HFFc6 (cell line): ENCODE measurements at regions not wholly inside any gene's neighbourhood (a gene's known extent, or its start where the extent isn't known, plus 50 kb on each side); places are given as distances from the start of the nearest gene placed in this dataset.

Experiments
- DNase-seq: peaks from one replicate; pipeline ENCODE4 v3.0.0-alpha.2; 2018
- H3K27ac Mint-ChIP-seq: 2 replicates; pipeline ENCODE4 v1.8.0; 2020; ENCODE audit warnings: mild to moderate bottlenecking, mixed read lengths
- H3K27me3 Mint-ChIP-seq: 2 replicates; pipeline ENCODE4 v1.8.0; 2021; ENCODE audit warnings: mild to moderate bottlenecking, moderate library complexity, mixed read lengths; ENCODE audit not compliant: insufficient read depth
- H3K36me3 Mint-ChIP-seq: 2 replicates; pipeline ENCODE4 v1.8.0; 2021; ENCODE audit warnings: low read depth, mixed read lengths
- H3K4me1 Mint-ChIP-seq: 2 replicates; pipeline ENCODE4 v1.8.0; 2020; ENCODE audit warnings: low read depth, mixed read lengths
- H3K4me3 Mint-ChIP-seq: 2 replicates; pipeline ENCODE4 v1.8.0; 2020; ENCODE audit warnings: mild to moderate bottlenecking, moderate library complexity, mixed read lengths
- H3K9me3 Mint-ChIP-seq: 2 replicates; pipeline ENCODE4 v1.8.0; 2020; ENCODE audit warnings: mild to moderate bottlenecking, mixed read lengths
- TF ChIP-seq, protein P1 (sequence below): fragments of 200-600 bp; sonication (generic); IDR thresholded peaks from 2 replicates; pipeline ENCODE4 v1.5.0; 2021; ENCODE audit warnings: antibody characterized with exemption, mild to moderate bottlenecking

DNA sequence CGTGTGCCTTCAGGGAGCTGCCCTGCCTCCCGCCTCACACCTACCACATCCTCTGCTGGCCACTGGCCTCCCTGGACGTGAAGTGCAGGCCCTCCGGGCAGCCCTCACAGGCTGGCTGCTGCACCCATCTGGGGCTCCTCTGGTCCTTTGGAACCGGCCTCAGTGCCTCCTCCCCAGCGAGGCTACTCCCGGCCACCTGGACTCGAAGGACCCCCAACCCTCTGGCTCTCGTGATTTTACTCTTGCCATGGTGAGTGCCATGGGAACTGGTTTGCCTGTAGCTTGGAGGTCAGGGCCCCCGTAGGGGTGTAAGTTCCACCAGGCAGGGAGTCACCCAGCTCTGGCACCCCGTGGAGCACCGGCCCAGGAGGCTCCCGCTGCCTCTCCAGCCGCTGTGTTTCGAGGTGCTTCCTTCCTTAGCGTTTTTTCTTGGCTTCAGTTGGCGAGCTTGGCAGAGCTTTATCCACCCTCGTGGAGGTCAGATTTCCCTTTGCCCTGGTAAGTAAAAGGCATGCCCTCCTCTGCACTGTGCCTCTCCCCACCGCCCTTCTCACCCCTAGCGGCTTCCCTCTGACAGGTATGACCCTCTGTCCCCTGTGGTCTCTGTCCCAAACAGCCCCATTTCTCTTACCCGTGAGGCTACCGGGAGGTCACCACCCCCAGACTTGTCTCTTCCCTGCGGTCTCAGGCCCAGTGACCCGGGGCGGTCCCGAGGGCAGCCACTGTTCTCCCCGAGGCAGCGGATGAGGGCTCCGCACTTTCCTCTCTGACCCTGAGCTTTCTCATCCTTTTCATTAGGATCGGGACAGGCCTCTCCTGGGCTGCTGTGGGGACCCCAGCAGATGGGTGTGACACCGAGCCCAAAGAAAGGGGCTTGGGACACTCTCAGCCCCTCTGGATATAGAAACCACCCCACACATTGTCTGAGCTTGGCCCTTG, 203.1 kb upstream of the C14orf180 start:
- no peak overlapping the region for H3K4me3 Mint-ChIP-seq
- TF ChIP-seq, protein P1, sequence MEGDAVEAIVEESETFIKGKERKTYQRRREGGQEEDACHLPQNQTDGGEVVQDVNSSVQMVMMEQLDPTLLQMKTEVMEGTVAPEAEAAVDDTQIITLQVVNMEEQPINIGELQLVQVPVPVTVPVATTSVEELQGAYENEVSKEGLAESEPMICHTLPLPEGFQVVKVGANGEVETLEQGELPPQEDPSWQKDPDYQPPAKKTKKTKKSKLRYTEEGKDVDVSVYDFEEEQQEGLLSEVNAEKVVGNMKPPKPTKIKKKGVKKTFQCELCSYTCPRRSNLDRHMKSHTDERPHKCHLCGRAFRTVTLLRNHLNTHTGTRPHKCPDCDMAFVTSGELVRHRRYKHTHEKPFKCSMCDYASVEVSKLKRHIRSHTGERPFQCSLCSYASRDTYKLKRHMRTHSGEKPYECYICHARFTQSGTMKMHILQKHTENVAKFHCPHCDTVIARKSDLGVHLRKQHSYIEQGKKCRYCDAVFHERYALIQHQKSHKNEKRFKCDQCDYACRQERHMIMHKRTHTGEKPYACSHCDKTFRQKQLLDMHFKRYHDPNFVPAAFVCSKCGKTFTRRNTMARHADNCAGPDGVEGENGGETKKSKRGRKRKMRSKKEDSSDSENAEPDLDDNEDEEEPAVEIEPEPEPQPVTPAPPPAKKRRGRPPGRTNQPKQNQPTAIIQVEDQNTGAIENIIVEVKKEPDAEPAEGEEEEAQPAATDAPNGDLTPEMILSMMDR, result no peak
- H3K36me3 Mint-ChIP-seq, result no peaks in the 10 kb centered on the region; the same call in 1 of the 2 replicates
- peaks cover 73% of the 10 kb centered on the region for H3K9me3 Mint-ChIP-seq
- H3K4me1 Mint-ChIP-seq, result no peaks in the 10 kb centered on the region
- no peak for DNase-seq
- H3K27me3 Mint-ChIP-seq, result peaks cover 1% of the 10 kb centered on the region; the same call in 1 of the 2 replicates
- no peak overlapping the region for H3K27ac Mint-ChIP-seq

DNA sequence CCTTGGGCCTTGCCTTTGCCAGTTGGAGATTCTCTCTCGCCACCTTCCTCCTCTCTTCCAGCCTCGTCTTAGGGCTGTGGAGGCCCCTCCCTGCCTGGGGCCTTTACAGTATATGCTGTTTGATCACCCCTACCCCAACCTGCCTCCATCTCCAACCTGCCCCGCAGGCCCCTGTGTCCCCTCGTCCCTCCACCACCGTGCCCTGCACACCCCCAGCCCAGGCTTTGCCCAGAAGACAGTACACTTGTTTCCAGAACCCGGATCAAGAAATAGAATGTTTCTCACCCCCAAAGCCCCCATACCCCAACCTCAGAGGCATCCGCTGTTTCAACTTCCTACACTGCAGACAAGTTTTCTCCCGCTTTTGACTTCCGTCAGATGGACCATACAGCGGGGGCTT, 202.3 kb upstream of the C14orf180 start:
- Mint-ChIP-seq H3K27ac (no peak overlapping the region), H3K4me1 (no peaks in the 10 kb centered on the region), H3K9me3 (peaks cover 69% of the 10 kb centered on the region), H3K4me3 (no peak overlapping the region), H3K36me3 (no peaks in the 10 kb centered on the region; the same call in 1 of the 2 replicates), H3K27me3 (peaks cover 1% of the 10 kb centered on the region; the same call in 1 of the 2 replicates)
- TF ChIP-seq, protein P1, result no peak
- DNase-seq, result no peak

DNA sequence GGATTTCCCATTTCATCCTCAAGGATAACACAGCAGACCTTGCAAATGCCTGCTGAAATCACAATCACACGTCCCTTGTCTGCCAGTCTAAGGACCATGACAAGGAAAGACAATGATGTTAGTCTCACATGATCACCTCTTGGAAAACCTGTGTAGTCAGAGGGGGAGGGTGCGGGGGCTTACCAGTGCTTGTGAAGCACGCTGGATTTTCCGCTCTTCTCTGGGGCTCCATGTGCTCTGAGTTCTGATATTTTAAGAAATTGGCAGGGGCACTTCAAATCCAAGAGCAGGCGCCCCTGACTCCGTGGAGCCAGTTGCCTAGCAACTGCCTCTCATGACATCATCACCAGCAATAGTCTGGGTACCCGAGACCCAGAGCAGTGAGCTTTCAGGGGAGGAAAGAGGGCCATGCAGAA, 200.9 kb upstream of the C14orf180 start:
- Mint-ChIP-seq H3K9me3 (peaks cover 63% of the 10 kb centered on the region), H3K27me3 (peaks cover 1% of the 10 kb centered on the region; the same call in 1 of the 2 replicates), H3K36me3 (no peaks in the 10 kb centered on the region; the same call in 1 of the 2 replicates), H3K27ac (no peak overlapping the region), H3K4me1 (no peaks in the 10 kb centered on the region), H3K4me3 (no peak overlapping the region)
- DNase-seq, result no peak
- TF ChIP-seq, protein P1, result no peak

DNA sequence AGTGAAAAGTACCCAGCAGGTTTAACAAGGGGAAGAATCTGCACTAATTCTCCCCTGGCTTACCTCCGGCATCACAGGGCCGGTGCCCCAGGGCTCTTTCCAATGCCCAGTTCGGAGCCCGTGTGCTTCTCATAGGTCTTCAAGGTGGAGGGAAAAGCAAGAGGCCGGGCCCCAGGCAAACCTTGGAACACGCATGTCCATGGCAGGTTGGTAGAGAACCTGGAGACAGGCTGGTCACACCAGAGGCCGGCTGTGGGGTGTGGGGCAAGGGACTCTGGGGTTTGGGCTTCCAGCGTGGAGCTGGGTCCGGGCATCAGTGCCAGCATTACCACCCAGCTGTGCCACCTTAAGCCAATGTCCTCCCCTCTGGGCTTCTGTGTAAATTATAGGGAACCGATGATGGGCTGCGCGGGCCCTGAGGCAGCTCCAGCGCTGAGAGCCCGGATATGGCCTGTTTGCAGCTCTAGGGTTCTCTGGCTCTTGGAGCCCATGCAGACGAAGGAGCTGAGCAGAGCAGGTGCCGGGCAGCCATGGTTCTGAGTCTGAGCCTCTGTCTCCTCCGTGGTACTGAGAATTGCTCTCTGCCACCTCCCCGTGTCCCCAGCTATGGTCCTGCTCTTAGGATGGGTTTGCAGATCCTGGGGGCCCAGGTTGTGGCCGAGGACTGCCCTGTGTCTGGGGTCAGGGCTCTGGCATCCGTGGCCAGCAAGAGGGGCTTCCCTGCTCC, 197.0 kb upstream of the C14orf180 start:
- TF ChIP-seq, protein P1, result no peak
- no peak for DNase-seq
- H3K27ac Mint-ChIP-seq, result no peak overlapping the region
- H3K9me3 Mint-ChIP-seq, result peaks cover 66% of the 10 kb centered on the region
- H3K27me3 Mint-ChIP-seq, result peaks cover 3% of the 10 kb centered on the region
- H3K4me3 Mint-ChIP-seq, result no peak overlapping the region
- H3K36me3 Mint-ChIP-seq, result no peaks in the 10 kb centered on the region; the same call in 1 of the 2 replicates
- H3K4me1 Mint-ChIP-seq, result no peaks in the 10 kb centered on the region

DNA sequence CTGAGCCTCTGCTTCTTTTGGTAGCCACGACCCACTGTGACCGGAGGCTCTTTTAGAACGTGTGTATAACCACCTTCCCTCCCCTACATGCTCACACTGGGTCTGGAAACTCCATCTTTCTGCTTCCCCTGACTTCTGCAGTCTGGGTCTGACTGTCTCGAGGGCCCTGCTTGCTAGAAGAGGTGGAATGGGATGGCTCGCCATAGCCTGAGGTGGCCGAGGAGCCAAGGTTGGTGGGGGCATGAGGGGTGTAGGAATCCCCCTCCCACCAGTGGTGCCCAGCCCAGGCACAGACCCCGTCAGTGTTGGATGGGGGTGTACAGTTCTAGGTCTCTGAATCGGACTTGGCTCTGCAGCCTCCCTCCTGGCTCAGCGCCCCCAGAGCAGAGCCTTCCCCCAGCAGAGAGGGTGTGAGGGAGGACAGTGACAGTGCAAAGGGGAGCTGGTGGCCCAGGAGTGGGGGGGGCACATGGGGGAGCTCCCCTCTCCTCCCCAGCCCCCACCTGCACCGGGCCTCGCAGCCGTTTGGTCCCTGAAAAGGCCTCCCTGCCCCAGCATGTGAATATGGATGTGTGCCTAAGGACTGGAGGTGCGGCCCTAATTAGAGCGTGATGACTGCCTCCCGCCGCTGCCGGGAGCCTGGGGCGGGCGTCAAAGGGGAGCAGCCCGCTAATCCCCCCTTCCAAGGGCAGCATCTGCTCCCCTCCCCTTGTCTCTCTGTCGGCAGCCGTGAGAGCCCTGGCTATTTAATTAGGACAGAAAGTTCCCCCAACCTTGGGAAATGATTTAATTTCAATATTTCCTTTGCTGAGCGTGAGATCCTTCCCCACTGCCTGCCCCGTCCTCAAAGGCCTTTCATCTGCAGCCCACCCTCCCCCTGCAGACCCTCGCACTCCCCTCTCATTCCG, 196.2 kb upstream of the C14orf180 start:
- Mint-ChIP-seq H3K27me3 (peaks cover 3% of the 10 kb centered on the region), H3K36me3 (no peaks in the 10 kb centered on the region; the same call in 1 of the 2 replicates), H3K9me3 (peaks cover 58% of the 10 kb centered on the region), H3K4me3 (no peak overlapping the region), H3K27ac (no peak overlapping the region), H3K4me1 (no peaks in the 10 kb centered on the region)
- no peak for DNase-seq
- TF ChIP-seq, protein P1, result no peak
